SU-DHL-6 (cell line): ENCODE measurements at regions not wholly inside any gene's neighbourhood (a gene's known extent, or its start where the extent isn't known, plus 50 kb on each side); places are given as distances from the start of the nearest gene placed in this dataset.

Experiments
- CTCF ChIP-seq: fragments of 200-600 bp; sonication (generic); IDR thresholded peaks from one replicate; pipeline ENCODE4 v1.5.1; 2017; ENCODE audit warnings: antibody characterized with exemption, mild to moderate bottlenecking, low read length, moderate library complexity; ENCODE audit not compliant: insufficient read depth, poor library complexity, severe bottlenecking
- EZH2phosphoT487 ChIP-seq: fragments of 200-600 bp; sonication (generic), shearing (Covaris generic); conservative IDR thresholded peaks from 2 replicates; pipeline ENCODE4 v1.6.1; 2018; ENCODE audit warnings: mild to moderate bottlenecking, antibody characterized with exemption, low read length, moderate library complexity, mixed read lengths

GRCh38 chr5:15375559-15375958, 124.4 kb upstream of the FBXL7 start:
- TF ChIP-seq CTCF (no peak), EZH2phosphoT487 (no peak)
